ENCODE measurements at regions not wholly inside any gene's neighbourhood (a gene's known extent, or its start where the extent isn't known, plus 50 kb on each side); places are given as distances from the start of the nearest gene placed in this dataset.
A peak's percentile ranks its signal among the peaks of the same experiment; 100 is the strongest.

- no peak overlapping the region for H3K4me3 ChIP-seq (ENCODE audit: low read depth, low read length)
- DNase-seq (ENCODE audit: low read depth) = no peak
- TF ChIP-seq CTCF (conservative IDR thresholded peaks at IDR 0.05; ENCODE audit: low read depth, low read length) = no peak
Measured at GRCh38 chr18:22673182-22673862, 255.6 kb upstream of the CTAGE1 start.

GRCh38 chr18:22674272-22674671, 256.6 kb upstream of the CTAGE1 start:
- peak; percentile 94 for DNase-seq (ENCODE audit: low read depth)
- TF ChIP-seq CTCF (conservative IDR thresholded peaks at IDR 0.05; ENCODE audit: low read depth, low read length) = no peak
- H3K4me3 ChIP-seq (ENCODE audit: low read depth, low read length) = no peak overlapping the region

GRCh38 chr18:22675006-22675405, 257.3 kb upstream of the CTAGE1 start:
- H3K4me3 ChIP-seq (ENCODE audit: low read depth, low read length) = no peak overlapping the region
- TF ChIP-seq CTCF (conservative IDR thresholded peaks at IDR 0.05; ENCODE audit: low read depth, low read length) = no peak
- DNase-seq (ENCODE audit: low read depth) = no peak

GRCh38 chr18:22676423-22676822, 256.7 kb upstream of the RBBP8 start:
- peak; percentile 60 for DNase-seq (ENCODE audit: low read depth)
- no peak for TF ChIP-seq CTCF (conservative IDR thresholded peaks at IDR 0.05; ENCODE audit: low read depth, low read length)
- no peak overlapping the region for H3K4me3 ChIP-seq (ENCODE audit: low read depth, low read length)

GRCh38 chr18:22678486-22678885, 254.6 kb upstream of the RBBP8 start:
- H3K4me3 ChIP-seq (ENCODE audit: low read depth, low read length) = no peak overlapping the region
- TF ChIP-seq CTCF (conservative IDR thresholded peaks at IDR 0.05; ENCODE audit: low read depth, low read length) = no peak
- DNase-seq (ENCODE audit: low read depth) = peak; percentile 60

- no peak for DNase-seq (ENCODE audit: low read depth)
- TF ChIP-seq CTCF (conservative IDR thresholded peaks at IDR 0.05; ENCODE audit: low read depth, low read length) = no peak
- no peak overlapping the region for H3K4me3 ChIP-seq (ENCODE audit: low read depth, low read length)
Measured at GRCh38 chr18:22680944-22681343, 252.2 kb upstream of the RBBP8 start.

- DNase-seq (ENCODE audit: low read depth) = no peak
- H3K4me3 ChIP-seq (ENCODE audit: low read depth, low read length) = no peak overlapping the region
- TF ChIP-seq CTCF (conservative IDR thresholded peaks at IDR 0.05; ENCODE audit: low read depth, low read length) = no peak
Measured at GRCh38 chr18:22681908-22682307, 251.2 kb upstream of the RBBP8 start.
